H7 (cell line): ENCODE measurements at regions not wholly inside any gene's neighbourhood (a gene's known extent, or its start where the extent isn't known, plus 50 kb on each side); places are given as distances from the start of the nearest gene placed in this dataset.
"Not testable (repeated sequence)": the region's sequence is repeated elsewhere in the genome, so short reads cannot be mapped to it uniquely, and the experiment has no call there.

Experiments used
- DNase-seq: peaks from one replicate; pipeline ENCODE4 v3.0.0; 2012
- H3K27me3 ChIP-seq: 2 replicates; pipeline ENCODE4 v1.6.0; 2011; ENCODE audit warnings: mild to moderate bottlenecking, low read length; ENCODE audit not compliant: control insufficient read depth, insufficient read depth
- H3K36me3 ChIP-seq: replicated peaks from 2 replicates; pipeline ENCODE4 v1.5.1; 2011; ENCODE audit warnings: low read length; ENCODE audit not compliant: control insufficient read depth, insufficient read depth
- H3K4me3 ChIP-seq: 2 replicates; pipeline ENCODE4 v1.5.1; 2011; ENCODE audit warnings: low read depth, mild to moderate bottlenecking, control low read depth, low read length, moderate library complexity; ENCODE audit not compliant: insufficient read depth

DNA sequence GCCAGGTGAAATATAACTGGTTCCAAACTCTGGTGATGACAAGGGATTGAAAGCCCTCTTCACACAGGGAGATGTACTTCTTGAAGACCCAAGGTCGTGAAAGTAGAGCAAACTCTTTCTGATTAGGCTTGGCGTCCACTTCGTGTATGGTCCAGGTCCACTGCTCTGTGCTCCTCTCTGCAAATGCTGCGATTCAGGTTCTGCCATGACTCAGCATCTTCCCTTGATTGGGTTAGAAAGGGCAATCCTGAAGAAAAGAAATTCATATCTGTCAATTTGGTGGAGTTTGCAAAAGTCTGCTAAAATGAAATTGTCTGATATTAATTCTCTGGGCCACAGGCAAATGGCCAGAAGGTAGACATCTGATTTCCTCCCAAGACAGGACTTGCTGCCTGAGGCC, 431.4 kb downstream of the ACTR3B start:
- no peaks in the 10 kb centered on the region for H3K27me3 ChIP-seq
- no peak for DNase-seq
- no peak overlapping the region for H3K4me3 ChIP-seq
- no peaks in the 10 kb centered on the region for H3K36me3 ChIP-seq

- H3K27me3 ChIP-seq, result no peaks in the 10 kb centered on the region
- peak; percentile 81 for DNase-seq
- H3K4me3 ChIP-seq, result no peak overlapping the region
- H3K36me3 ChIP-seq, result no peaks in the 10 kb centered on the region
These were observed 433.6 kb downstream of the ACTR3B start for GRCh38 chr7:153193144-153193595.

DNA sequence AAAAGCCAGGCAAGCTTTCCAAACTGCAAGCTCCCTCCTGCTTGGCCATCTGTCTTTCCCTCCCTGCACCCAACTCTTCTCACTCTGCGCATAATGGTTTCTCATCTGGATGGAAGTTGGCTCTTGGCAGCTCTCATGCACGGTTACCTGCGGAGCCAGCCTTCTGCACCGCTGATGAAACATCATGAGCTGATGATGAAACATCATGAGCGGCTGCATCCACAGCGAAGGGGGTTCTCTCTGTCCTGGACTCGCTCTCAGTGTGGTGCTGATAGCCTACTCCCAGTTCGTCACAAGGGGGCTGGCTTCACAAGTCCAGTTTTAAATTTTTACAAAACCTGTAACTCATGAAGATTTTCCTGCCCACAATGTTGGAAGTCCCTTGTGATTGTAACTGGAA, 457.5 kb downstream of the ACTR3B start:
- DNase-seq, result no peak
- no peaks in the 10 kb centered on the region for H3K36me3 ChIP-seq

GRCh38 chr7:153224890-153225289, 465.3 kb downstream of the ACTR3B start:
- no peaks in the 10 kb centered on the region for H3K27me3 ChIP-seq
- no peaks in the 10 kb centered on the region for H3K36me3 ChIP-seq
- no peak for DNase-seq
- no peak overlapping the region for H3K4me3 ChIP-seq

More for the DNA sequence above, 457.5 kb downstream of the ACTR3B start:
- Histone ChIP-seq H3K27me3 (no peaks in the 10 kb centered on the region), H3K4me3 (no peak overlapping the region)

DNA sequence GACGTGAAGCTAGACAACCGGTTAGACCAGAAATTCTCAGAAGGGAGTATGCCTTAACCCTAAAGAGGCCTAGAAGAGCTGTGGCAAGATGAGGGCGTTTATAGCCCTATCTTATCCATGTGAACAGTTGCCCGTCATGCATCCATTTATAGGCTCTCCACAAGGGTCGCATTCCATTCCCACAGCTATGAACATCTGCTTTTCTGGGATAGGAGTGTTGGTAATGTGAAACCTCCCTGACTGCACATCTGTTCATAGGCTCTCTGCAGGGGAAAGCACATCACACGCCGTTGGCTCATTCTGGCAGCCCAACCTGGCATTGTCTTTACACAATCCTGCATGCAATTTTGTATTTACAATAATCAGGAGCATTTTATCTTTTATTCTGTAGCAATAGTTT, 485.6 kb downstream of the ACTR3B start:
- H3K36me3 ChIP-seq, H3K4me3 ChIP-seq, H3K27me3 ChIP-seq, DNase-seq: not testable (repeated sequence)

GRCh38 chr7:153245809-153246208, 486.3 kb downstream of the ACTR3B start:
- Histone ChIP-seq H3K4me3 (no peak overlapping the region), H3K27me3 (no peaks in the 10 kb centered on the region), H3K36me3 (no peaks in the 10 kb centered on the region)
- no peak for DNase-seq

DNA sequence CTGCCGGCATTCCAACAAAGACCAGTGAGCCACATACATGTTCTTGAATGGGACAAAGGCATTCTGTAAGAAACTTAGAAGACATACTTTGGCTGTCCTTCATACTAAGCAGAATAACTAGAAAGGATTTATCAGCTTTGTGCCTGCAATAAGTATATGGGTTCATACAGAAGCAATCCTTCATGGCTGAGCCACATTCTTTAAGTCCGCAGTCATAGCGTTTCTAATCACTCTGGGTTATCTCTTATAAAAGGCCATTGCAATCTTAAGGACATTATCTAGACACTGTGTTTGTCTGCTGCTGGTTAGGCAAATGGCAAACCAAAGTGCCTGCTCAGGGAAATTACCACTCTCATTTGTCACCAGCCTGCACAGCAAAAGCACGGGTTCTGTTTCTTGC, 488.4 kb downstream of the ACTR3B start:
- Histone ChIP-seq H3K4me3 (no peak overlapping the region), H3K36me3 (no peaks in the 10 kb centered on the region), H3K27me3 (no peaks in the 10 kb centered on the region)
- no peak for DNase-seq

DNA sequence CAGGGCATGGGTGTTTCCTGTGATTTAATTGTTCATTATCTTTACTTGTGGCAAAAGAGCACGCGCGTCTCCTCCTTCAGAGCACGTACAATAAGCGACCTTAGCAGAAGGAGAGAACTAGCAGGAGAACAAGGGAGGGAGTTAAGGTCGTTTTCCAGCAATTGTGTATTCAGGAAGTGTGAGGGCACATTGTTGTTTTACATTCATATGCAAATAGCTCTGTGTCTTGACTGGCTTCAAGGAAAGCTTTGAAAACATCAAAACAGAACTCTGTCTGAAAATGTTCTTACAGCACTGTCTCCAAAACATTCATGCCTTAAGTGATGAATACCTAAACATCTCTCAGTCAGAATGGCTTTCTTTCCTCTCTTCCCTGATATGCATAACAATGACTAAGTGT, 499.1 kb downstream of the ACTR3B start:
- DNase-seq, result peak; percentile 18
- no peak overlapping the region for H3K4me3 ChIP-seq
- H3K36me3 ChIP-seq, result no peaks in the 10 kb centered on the region
- H3K27me3 ChIP-seq, result no peaks in the 10 kb centered on the region

GRCh38 chr7:153276394-153276793, 516.8 kb downstream of the ACTR3B start:
- Histone ChIP-seq H3K36me3 (no peaks in the 10 kb centered on the region), H3K4me3 (no peak overlapping the region), H3K27me3 (no peaks in the 10 kb centered on the region)
- DNase-seq, result no peak

DNA sequence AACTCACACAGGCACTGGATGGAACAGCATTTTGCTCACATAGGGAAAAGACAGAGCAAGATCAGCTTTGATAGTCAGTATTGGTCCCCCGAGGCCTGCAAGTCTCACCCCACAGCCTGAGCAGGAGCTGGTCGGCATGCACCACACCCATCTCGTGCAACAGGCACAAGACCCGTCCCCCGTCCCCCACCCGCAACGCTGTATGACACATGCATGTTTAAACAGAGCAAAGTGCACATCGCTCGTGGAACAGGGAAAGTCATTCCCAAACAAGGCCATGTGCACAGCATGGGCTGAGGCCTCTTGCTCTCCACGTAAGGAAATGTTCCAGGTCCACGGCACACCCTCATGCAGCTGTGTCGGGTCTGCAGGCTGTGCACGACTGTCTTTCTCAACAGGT, 527.2 kb downstream of the ACTR3B start:
- no peaks in the 10 kb centered on the region for H3K36me3 ChIP-seq
- no peaks in the 10 kb centered on the region for H3K27me3 ChIP-seq
- H3K4me3 ChIP-seq, result no peak overlapping the region
- DNase-seq, result no peak

DNA sequence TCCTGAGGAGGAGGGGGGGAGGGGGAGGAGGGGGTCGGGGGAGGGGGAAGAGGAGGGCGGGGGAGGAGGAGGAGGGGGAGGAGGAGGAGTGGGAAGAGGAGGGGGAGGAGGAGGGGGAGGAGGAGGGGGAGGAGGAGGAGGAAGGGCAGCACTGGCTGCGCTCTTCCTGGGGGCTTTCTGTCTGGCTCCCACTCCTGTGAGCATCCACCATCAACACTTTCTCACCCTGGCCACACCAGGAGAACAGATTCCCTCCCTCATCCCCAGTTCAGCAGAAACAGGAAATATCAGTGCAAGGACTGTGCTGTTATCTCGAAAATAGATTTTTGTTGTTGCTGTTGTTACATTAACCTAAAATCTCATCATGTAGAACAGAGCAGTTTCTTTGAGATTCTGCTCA, 530.5 kb downstream of the ACTR3B start:
- no peak for DNase-seq
- Histone ChIP-seq H3K27me3 (no peaks in the 10 kb centered on the region), H3K4me3 (no peak overlapping the region), H3K36me3 (no peaks in the 10 kb centered on the region)

DNA sequence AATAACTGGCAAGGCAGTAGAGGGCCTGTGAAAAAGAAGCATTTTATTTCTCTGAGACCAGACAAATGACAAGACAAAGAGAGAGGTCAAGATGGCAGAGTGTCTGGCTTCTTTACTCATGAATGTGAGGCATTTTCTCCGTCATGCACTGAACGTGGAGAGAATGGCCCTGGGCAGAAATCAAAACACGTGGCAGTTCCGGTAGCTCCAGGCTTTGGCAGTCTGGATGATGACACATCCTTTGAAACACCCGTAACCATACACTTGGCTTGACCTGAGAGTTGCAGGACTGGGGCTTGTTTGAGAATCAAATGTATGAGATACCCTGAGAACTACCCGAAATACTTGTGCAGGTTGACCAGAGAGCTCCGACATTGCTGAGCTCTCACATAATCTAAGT, 537.6 kb downstream of the ACTR3B start:
- no peak overlapping the region for H3K4me3 ChIP-seq
- DNase-seq, result no peak
- H3K27me3 ChIP-seq, result no peaks in the 10 kb centered on the region
- no peaks in the 10 kb centered on the region for H3K36me3 ChIP-seq

DNA sequence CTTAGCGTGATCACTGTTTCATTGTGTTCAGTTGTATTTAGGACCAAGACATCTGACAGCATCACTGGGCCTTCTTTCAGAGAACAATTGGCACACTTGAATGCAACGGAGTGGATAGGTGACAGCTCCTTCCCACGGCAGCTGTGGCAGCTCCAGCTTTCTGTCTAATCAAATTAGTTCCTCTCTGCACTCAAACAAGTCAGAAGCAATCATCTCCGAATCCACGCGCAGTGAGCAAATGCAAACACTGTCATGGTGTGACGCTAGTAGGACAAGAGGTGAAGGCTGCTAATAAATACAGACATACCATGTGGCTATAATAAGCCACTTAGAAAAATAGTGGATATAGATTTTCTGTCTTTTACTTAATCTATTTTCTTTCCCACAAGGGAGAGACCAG, 542.4 kb downstream of the ACTR3B start:
- no peak for DNase-seq
- Histone ChIP-seq H3K4me3 (no peak overlapping the region), H3K36me3 (no peaks in the 10 kb centered on the region), H3K27me3 (no peaks in the 10 kb centered on the region)

- H3K27me3 ChIP-seq, result no peaks in the 10 kb centered on the region
- no peak for DNase-seq
- H3K36me3 ChIP-seq, result no peaks in the 10 kb centered on the region
- H3K4me3 ChIP-seq, result no peak overlapping the region
These were observed 560.5 kb downstream of the ACTR3B start for GRCh38 chr7:153320005-153320404.

DNA sequence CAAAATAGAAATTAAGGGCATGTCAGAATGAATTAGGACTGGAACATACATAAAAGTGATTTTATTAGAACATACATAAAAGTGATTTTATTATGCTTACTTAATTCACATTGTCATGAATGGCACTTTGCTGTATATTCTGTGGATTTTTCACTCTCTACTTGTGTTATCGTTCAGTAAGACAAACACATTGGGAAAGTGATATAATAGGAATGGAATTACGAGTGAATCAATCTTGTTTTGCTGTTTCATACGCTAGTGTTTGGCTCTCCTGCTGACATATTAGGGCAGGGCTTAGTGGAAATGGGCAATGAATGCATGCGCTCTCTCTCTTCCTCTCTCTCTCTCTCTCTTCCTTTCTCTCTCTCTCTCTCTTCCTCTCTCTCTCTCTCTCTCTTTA, 561.1 kb downstream of the ACTR3B start:
- no peak for DNase-seq
- Histone ChIP-seq H3K27me3 (no peaks in the 10 kb centered on the region), H3K4me3 (no peak overlapping the region), H3K36me3 (no peaks in the 10 kb centered on the region)

DNA sequence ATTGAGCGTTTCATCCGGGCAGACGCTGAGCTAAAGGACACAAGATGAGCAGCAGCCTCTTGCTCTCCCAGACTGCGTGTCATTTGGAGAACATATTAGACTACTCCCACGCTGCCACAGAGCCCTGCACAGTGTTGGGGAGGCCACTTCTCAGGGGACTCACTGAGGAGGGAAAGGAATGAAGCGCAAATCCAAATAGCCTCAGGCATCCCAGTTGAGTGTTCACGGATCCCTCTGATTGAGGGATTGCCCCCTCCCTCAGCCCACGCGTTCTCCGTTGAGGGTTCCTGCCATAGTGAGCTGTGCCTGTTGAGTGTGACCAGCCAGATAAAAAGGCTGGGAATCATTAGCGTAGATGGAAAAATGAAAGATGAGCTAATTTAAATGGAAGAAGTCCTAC, 563.4 kb downstream of the ACTR3B start:
- Histone ChIP-seq H3K27me3 (no peaks in the 10 kb centered on the region), H3K4me3 (no peak overlapping the region), H3K36me3 (no peaks in the 10 kb centered on the region)
- no peak for DNase-seq
